Upper lobe of right lung (tissue), 1 donor: ENCODE measurements at regions not wholly inside any gene's neighbourhood (a gene's known extent, or its start where the extent isn't known, plus 50 kb on each side); places are given as distances from the start of the nearest gene placed in this dataset.
"Not testable (repeated sequence)": the region's sequence is repeated elsewhere in the genome, so short reads cannot be mapped to it uniquely, and the experiment has no call there.

Experiments used
- ATAC-seq: fragments of 200-7000 bp; cut with Tn5 transposase; one replicate; pipeline ENCODE4 v1.9.1; 2020; ENCODE audit warnings: mild to moderate bottlenecking, moderate library complexity
- DNase-seq: peaks from one replicate; pipeline ENCODE4 v3.0.0-alpha.2; 2020
- H3K27ac ChIP-seq: fragments of 200-600 bp; one replicate; pipeline ENCODE4 v1.8.0; 2022
- H3K27me3 ChIP-seq: fragments of 200-600 bp; one replicate; pipeline ENCODE4 v1.8.0; 2022; ENCODE audit warnings: mild to moderate bottlenecking
- H3K36me3 ChIP-seq: fragments of 200-600 bp; one replicate; pipeline ENCODE4 v1.8.0; 2022
- H3K4me1 ChIP-seq: fragments of 200-600 bp; one replicate; pipeline ENCODE4 v1.8.0; 2022
- H3K4me3 ChIP-seq: fragments of 200-600 bp; one replicate; pipeline ENCODE4 v1.8.0; 2022; ENCODE audit warnings: mild to moderate bottlenecking
- H3K9me3 ChIP-seq: fragments of 200-600 bp; one replicate; pipeline ENCODE4 v1.8.0; 2022
- CTCF ChIP-seq: fragments of 200-600 bp; IDR thresholded peaks from one replicate; pipeline ENCODE4 v1.8.0; 2022; ENCODE audit warnings: antibody characterized with exemption
- intact Hi-C: fragments of 100-400 bp; cut with DNase I; formaldehyde crosslinking; loops from one replicate; pipeline ENCODE4 v1.11.0; 2022
- donor health status: DM: no; HTN: yes; CAD: no; lungs with severe emphysema.

GRCh38 chr7:6938284-6938683 lies 112.2 kb upstream of the CCZ1B start:
- TF ChIP-seq CTCF: peak; percentile 58
- H3K27me3 ChIP-seq, ATAC-seq, H3K4me3 ChIP-seq, DNase-seq, H3K4me1 ChIP-seq, H3K36me3 ChIP-seq, H3K9me3 ChIP-seq, intact Hi-C loops, H3K27ac ChIP-seq: not testable (repeated sequence)

- H3K4me1 ChIP-seq, H3K27ac ChIP-seq, DNase-seq, H3K27me3 ChIP-seq, H3K9me3 ChIP-seq, H3K36me3 ChIP-seq, ATAC-seq, H3K4me3 ChIP-seq, intact Hi-C loops: not testable (repeated sequence)
These were observed 113.1 kb upstream of the CCZ1B start for GRCh38 chr7:6939126-6939525.

GRCh38 chr7:6939896-6940295 lies 113.8 kb upstream of the CCZ1B start:
- H3K4me3 ChIP-seq, H3K36me3 ChIP-seq, intact Hi-C loops, H3K9me3 ChIP-seq, H3K4me1 ChIP-seq, H3K27me3 ChIP-seq, ATAC-seq, H3K27ac ChIP-seq, DNase-seq: not testable (repeated sequence)

GRCh38 chr7:6946873-6947272 lies 120.8 kb upstream of the CCZ1B start:
- H3K27me3 ChIP-seq, H3K36me3 ChIP-seq, DNase-seq, H3K4me1 ChIP-seq, H3K4me3 ChIP-seq, ATAC-seq, intact Hi-C loops, H3K27ac ChIP-seq, H3K9me3 ChIP-seq: not testable (repeated sequence)

- H3K27ac ChIP-seq, H3K9me3 ChIP-seq, H3K27me3 ChIP-seq, ATAC-seq, DNase-seq, intact Hi-C loops, H3K36me3 ChIP-seq, H3K4me1 ChIP-seq, H3K4me3 ChIP-seq: not testable (repeated sequence)
These were observed 124.2 kb upstream of the CCZ1B start for GRCh38 chr7:6950231-6950630.

GRCh38 chr7:6951553-6951952 lies 125.5 kb upstream of the CCZ1B start:
- H3K27me3 ChIP-seq, H3K36me3 ChIP-seq, H3K27ac ChIP-seq, H3K4me3 ChIP-seq, H3K9me3 ChIP-seq, intact Hi-C loops, H3K4me1 ChIP-seq, ATAC-seq, DNase-seq: not testable (repeated sequence)

- H3K27me3 ChIP-seq, H3K4me1 ChIP-seq, DNase-seq, H3K9me3 ChIP-seq, intact Hi-C loops, H3K36me3 ChIP-seq, ATAC-seq: not testable (repeated sequence)
- peak overlapping the region; percentile 29 for H3K4me3 ChIP-seq
- peak overlapping the region; percentile 81 for H3K27ac ChIP-seq
- TF ChIP-seq CTCF: peak; percentile 48
These were observed 127.2 kb upstream of the CCZ1B start for GRCh38 chr7:6953138-6953797.

GRCh38 chr7:6953798-6954181 lies 127.7 kb upstream of the CCZ1B start:
- H3K27ac ChIP-seq: peak overlapping the region; percentile 81

GRCh38 chr7:6955385-6955784 lies 129.3 kb upstream of the CCZ1B start:
- H3K4me1 ChIP-seq, intact Hi-C loops, DNase-seq, H3K27ac ChIP-seq, H3K27me3 ChIP-seq, H3K4me3 ChIP-seq, ATAC-seq, H3K36me3 ChIP-seq, H3K9me3 ChIP-seq: not testable (repeated sequence)

More at GRCh38 chr7:6953798-6954181, 127.7 kb upstream of the CCZ1B start:
- H3K4me1 ChIP-seq, intact Hi-C loops, ATAC-seq, H3K9me3 ChIP-seq, H3K27me3 ChIP-seq, H3K36me3 ChIP-seq: not testable (repeated sequence)
- H3K4me3 ChIP-seq: peak overlapping the region; percentile 29
- peak; percentile 84 for DNase-seq

- DNase-seq, ATAC-seq, intact Hi-C loops: not testable (repeated sequence)
These were observed 130.0 kb upstream of the CCZ1B start for GRCh38 chr7:6955990-6956566.

GRCh38 chr7:6958371-6958770 lies 132.3 kb upstream of the CCZ1B start:
- DNase-seq, H3K27me3 ChIP-seq, intact Hi-C loops, H3K4me1 ChIP-seq, H3K4me3 ChIP-seq, H3K9me3 ChIP-seq, H3K27ac ChIP-seq, ATAC-seq, H3K36me3 ChIP-seq: not testable (repeated sequence)

More at GRCh38 chr7:6955990-6956566, 130.0 kb upstream of the CCZ1B start:
- not testable (repeated sequence) for H3K4me3 ChIP-seq, H3K27ac ChIP-seq, H3K4me1 ChIP-seq, H3K27me3 ChIP-seq, H3K36me3 ChIP-seq, H3K9me3 ChIP-seq

- DNase-seq, H3K4me3 ChIP-seq, H3K9me3 ChIP-seq, H3K36me3 ChIP-seq, ATAC-seq, H3K4me1 ChIP-seq, H3K27ac ChIP-seq, H3K27me3 ChIP-seq, intact Hi-C loops: not testable (repeated sequence)
These were observed 133.9 kb upstream of the CCZ1B start for GRCh38 chr7:6959942-6960341.
